RCC 7860 (cell line): ENCODE measurements at regions not wholly inside any gene's neighbourhood (a gene's known extent, or its start where the extent isn't known, plus 50 kb on each side); places are given as distances from the start of the nearest gene placed in this dataset.

ENCODE experiments used
- DNase-seq: peaks from one replicate; pipeline ENCODE4 v3.0.0-alpha.2; 2015; ENCODE audit warnings: low spot score
- FAIRE-seq: peaks from 2 replicates; lab custom pipeline; 2012; peaks lifted over from hg19 to GRCh38; lab: Jason Lieb, UNC

DNA sequence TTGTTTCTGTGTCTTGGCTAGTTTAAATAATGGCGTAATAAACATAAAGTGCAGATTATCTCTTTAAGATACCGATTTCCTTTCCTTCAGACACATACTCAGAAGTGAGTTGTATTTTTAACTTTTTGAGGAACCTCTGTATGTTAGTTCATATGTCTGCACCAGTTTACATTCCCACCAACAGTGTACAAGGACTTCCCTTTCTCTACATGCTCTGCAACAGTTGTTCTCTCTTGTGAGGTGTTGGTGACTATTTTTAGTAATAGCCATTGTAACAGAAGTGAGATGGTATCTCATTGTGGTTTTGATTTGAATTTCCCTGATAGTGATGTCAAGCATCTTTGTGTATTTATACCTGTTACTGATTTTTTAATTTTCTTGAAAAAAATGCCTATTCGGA is 418.6 kb downstream of the UQCRFS1 start:
- no peak for DNase-seq
- no peak for FAIRE-seq

- DNase-seq: no peak
- FAIRE-seq: no peak
These were observed 419.4 kb downstream of the UQCRFS1 start for GRCh38 chr19:28793391-28794168.

DNA sequence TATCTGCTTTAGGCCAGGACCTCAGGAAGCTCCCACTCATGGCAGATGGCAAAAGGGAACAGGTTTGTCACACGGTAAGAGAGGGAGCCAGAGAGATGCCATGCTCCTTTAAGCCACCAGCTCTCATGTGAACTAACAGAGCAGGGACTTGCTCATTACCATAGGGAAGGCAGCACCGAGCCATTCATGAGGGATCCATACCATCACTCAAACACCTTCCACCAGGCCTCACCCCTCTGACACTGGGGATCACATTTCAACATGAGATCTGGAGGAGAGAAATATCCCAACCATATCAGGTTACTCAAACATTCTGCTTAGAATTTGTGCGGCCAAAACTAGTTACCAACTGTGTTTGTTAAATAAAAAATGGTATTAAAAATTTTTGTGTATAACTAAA is 427.0 kb downstream of the UQCRFS1 start:
- FAIRE-seq (no peak), DNase-seq (no peak)

DNA sequence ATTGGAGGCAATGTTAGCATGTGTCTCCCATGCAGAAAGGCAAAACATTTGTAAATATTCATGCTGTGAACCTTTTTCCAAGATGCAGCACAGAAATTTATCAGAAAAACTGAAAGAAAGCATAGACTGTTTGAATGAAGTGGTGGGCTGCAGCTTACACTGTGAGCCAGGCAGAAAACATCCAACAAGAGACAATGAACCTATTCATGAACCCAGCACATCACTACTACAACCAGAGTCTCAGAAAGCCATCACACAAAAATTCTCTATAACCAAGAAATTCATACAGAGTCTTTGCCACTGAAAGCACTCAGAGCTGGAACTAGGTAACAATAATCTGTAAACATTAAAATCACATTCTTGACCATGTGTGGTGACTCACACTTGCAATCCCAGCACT is 448.9 kb downstream of the UQCRFS1 start:
- FAIRE-seq: no peak

GRCh38 chr19:28746478-28746877 is 466.5 kb downstream of the UQCRFS1 start:
- peak; percentile 79 for FAIRE-seq
- DNase-seq: peak; percentile 68

More for the DNA sequence above, 448.9 kb downstream of the UQCRFS1 start:
- DNase-seq: no peak

DNA sequence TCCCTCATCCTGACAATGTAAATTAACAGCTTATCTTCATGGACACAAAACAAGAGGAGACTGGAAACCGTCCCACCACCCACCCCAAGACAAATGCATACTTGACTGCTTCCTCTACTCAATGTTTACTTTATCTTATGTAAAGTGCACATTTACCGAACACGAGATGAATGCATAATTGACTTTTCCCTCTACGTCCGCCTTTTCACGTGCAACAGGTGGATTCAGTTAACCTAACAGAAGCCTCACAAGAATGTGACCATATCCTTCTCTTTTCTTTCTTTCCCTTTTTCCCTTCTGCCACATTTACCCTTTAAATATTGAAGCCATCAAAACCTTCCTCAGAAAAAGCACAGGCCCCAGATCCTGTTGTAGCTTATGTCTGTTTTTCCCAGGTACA is 468.0 kb downstream of the UQCRFS1 start:
- FAIRE-seq (no peak), DNase-seq (no peak)

DNA sequence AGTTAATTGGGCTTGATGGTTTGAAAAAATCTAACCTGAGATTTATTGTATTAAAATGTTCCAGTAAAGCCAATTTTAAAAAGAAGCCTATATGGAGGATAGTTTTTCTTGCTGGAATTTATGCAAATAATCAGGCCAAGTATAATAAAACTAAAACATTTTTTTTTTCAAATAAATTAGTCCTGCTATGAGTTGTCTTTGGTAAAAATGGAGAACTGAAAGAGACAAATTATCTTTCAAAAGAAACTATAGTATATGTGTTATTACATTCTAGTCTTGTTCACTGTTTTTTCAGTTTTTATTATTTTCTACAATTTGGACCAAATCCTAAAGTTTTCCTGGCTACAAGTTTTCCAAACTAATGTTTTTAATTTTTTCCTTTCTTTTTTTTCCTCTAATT is 468.9 kb downstream of the UQCRFS1 start:
- DNase-seq (no peak), FAIRE-seq (no peak)

DNA sequence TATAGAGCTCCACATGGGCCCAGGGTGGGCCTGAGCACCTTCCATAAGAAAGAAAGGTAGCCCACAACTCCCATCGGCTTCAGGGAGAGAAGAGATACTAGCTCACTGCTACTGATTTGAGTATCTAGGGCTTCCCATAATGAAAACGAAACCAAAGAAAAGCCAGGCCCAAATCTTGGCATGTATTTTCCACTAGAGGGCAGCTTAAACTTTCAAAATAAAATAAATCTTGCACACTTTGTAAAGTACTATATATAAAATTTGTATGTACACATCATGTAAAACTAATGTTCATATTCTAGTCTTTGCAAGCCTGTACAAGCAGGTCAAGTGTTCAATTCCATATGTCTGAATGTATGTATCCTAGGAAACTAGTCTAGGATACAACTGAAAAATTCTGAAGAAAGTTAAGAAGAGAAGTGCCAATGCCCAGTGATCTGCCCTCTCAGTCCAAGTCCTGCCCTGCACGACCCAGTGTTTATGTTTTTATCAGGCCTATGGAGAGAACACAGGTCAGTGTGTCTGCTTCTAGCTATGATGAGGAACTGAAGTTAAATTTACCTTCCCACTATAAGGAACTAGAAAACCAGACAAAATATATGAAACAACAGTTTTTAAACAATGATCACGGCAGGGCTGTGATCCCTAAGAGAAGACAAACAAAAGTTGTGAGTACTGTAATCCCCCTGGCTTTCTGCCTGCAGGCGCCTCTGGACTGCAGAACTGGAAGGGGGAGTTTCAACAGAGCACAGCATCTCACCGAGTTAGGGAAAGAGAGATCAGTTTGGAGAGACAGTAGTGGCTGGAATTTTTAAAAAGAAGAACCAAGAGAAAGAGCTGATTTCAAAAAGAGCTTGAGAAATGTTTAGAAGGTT is 475.7 kb downstream of the UQCRFS1 start:
- DNase-seq (peak; percentile 39), FAIRE-seq (peak; percentile 54)

DNA sequence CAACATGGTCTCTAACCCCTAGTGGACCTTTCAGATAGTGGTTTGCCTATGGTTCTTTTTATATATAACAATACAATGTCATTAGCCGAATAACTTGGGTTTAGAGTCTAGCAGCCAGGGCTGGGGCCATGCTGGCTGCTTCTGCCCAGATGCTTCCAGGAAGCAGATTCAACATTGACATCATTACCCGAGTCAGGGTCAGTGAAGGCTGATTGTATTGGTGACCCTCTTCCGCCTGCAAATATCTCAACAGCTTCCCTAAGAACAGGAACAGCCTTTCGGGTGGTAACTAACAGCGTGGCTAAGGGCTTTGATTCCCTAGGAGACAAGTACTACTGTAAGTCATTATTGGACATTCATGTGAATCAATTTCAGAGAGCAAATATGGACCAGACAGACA is 476.4 kb downstream of the UQCRFS1 start:
- DNase-seq: no peak
- FAIRE-seq: no peak

GRCh38 chr19:28731577-28731976 is 481.4 kb downstream of the UQCRFS1 start:
- DNase-seq (no peak), FAIRE-seq (no peak)

DNA sequence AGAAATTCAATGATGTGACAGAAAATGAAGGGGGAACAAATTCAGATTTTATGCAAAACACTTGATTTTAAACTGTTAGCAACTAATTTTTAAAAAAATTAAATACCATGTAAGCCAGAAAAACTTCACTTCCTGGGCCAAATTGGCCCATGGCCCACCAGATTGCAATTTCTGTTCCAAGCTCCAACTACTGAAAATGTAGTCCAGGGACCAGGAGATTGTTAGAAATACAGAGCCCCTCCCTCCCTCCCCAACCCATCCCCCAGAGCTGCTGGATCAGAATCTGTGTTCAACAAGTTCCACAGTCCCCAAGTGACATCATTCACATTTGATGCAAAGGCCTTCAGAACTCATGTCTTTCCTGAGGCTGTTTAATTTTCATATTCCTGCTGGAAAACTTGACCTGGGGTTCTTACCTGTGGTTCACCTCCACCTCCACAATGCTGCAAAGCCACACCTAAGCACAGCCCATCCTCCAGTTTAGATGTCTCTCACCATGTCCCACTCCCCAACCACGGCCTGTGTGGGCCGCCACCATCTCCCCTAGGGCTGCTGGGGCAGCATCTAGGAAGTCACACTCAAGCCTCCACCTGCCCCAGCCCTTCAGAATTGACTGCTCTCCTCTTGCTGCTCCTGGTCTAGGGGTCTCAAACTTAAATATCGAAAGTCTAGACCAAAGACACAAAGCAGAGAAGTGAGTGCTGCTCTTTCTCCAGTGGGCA is 482.0 kb downstream of the UQCRFS1 start:
- FAIRE-seq: no peak

DNA sequence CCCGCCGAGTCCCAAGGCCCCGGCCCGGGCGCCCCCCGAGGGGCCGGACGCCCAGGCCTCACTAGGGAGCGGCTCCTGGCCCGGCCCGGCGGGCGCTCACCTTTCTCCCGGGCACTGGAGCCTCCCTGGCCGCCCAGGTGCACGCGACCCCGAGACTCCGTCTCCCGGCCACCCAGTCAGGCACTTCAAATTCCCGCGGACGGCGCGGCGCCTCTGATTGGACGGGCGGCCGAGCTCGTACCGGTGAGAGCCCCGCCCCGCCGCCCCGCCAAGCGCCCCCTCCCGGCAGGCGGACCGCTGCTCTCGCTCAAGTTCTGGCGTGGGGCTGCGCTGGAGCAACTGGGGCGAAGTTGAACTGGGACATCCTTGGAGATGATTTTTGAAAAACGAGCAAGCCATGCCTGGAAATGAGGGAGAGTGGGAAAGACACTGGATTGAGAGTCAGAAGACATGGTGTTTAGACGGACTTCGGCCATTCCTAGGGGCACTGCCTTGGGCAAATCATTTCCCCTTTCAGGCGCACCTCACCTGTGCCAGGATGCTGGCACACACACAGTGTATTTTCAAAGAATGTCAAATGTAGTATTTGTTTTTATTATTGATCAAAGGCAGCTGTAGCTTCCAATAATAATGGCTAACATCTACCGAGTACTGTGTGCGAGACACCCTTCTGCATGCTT is 485.3 kb downstream of the UQCRFS1 start:
- no peak for DNase-seq

More for the DNA sequence above, 482.0 kb downstream of the UQCRFS1 start:
- DNase-seq: no peak

GRCh38 chr19:28726533-28727479 is 486.1 kb downstream of the UQCRFS1 start:
- no peak for FAIRE-seq

More for the DNA sequence above, 485.3 kb downstream of the UQCRFS1 start:
- FAIRE-seq: no peak

GRCh38 chr19:28718909-28719308 is 494.0 kb downstream of the UQCRFS1 start:
- FAIRE-seq (no peak), DNase-seq (no peak)

More at GRCh38 chr19:28726533-28727479, 486.1 kb downstream of the UQCRFS1 start:
- DNase-seq: no peak

DNA sequence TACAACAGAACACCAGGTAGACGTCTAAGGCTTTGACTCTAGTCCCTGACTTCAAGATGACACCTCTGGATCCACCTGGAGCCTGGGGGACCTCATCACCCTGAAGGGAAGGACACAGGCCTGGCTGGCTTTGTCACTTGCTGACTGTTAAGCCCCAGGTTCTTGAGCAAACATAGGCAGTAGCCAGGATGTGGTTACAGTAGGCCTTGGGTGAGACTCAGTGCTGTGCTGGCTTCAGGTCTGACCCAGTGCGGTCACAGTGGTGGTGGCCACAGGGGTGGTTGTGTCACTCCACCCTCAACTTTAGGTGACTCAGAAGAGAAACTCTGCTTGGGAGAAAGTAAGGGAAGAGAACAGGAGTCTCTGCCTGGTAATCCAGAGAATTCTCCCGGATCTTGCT is 497.8 kb downstream of the UQCRFS1 start:
- DNase-seq (peak; percentile 91), FAIRE-seq (peak; percentile 89)

DNA sequence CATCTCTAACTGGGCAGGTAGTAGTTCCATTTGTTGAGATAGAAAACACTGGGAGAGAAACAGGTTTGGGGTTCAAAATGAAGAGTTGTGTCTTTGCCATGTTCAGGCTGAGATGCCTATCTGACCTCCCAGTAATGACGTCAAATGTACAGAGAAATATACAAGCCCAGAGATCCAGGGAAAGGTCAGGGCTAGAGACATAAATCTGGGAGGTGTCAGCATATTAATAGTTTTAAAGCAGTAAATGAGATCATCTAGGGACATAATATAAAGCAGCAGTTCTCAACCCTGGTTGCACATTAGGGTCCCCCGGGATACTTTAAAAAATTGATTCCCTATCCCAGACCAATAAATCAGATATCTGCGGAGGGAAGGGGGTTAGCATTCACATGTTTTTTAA is 501.5 kb downstream of the UQCRFS1 start:
- DNase-seq (no peak), FAIRE-seq (no peak)

GRCh38 chr19:28710278-28710677 is 502.7 kb downstream of the UQCRFS1 start:
- FAIRE-seq (peak; percentile 78), DNase-seq (peak; percentile 31)

DNA sequence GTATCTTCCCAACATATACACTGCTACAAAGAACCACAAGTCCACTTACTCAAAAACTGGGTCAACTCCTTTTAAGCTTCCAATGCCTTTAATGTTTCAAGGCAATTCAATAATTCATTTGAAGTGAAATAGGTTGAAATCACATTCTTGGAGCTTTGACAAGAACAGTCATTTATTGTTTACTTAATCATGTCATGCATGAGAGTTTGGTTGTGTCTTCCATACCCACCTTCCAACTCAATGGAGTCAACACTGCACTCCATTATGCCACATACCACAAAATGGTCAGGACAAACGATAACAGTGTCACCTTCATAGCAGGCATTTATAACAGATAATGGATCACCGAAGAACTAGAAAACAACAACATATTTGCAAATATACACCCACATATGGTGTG is 506.3 kb downstream of the UQCRFS1 start:
- FAIRE-seq (peak; percentile 21), DNase-seq (peak; percentile 11)

- DNase-seq (peak; percentile 84), FAIRE-seq (peak; percentile 93)
These were observed 507.9 kb downstream of the UQCRFS1 start for GRCh38 chr19:28705008-28705407.
